HepG2 (cell line): ENCODE measurements at regions not wholly inside any gene's neighbourhood (a gene's known extent, or its start where the extent isn't known, plus 50 kb on each side); places are given as distances from the start of the nearest gene placed in this dataset.

ENCODE experiments used
- ATAC-seq: fragments of 200-7000 bp; cut with Tn5 transposase; 3 replicates; pipeline ENCODE4 v1.9.1; 2020; ENCODE audit warnings: mild to moderate bottlenecking, moderate library complexity
- BruUV-seq: library from RNA; stranded (reverse); fragments of 400-500 nt; replicated peaks from 2 replicates; lab custom pipeline; 2021; lab: Mats Ljungman, UMichigan
- CTCF ChIA-PET: fragments of 300-600 bp; formaldehyde crosslinking; extraction: SDS; loops from one replicate; lab custom pipeline; 2021; ENCODE audit warnings: low total read pairs, inconsistent platforms, low intra/inter-chr PET ratio; lab: Yijun Ruan, JAX
- POLR2A ChIA-PET: fragments of 350-600 bp; sonication (Branson Sonifier 250); formaldehyde crosslinking; loops from one replicate; lab custom pipeline; 2020; ENCODE audit warnings: antibody characterized with exemption, inconsistent platforms; lab: Yijun Ruan, JAX
- DNase-seq: peaks from one replicate; pipeline ENCODE4 v3.0.0-alpha.2; 2015; ENCODE audit warnings: low spot score
- FAIRE-seq: peaks from 3 replicates; lab custom pipeline; 2011; peaks lifted over from hg19 to GRCh38; lab: Jason Lieb, UNC
- H2AFZ ChIP-seq: one replicate; pipeline ENCODE4 v1.6.1; 2011; ENCODE audit warnings: low read length, inconsistent platforms
- H3K27ac ChIP-seq: fragments of 300-600 bp; 3 replicates; pipeline ENCODE4 v1.8.0; 2011; ENCODE audit warnings: mixed run types, mild to moderate bottlenecking, mixed read lengths, low read length, inconsistent platforms; ENCODE audit not compliant: insufficient read depth; ENCODE audit errors: extremely low read length
- H3K27me3 ChIP-seq, 2 experiments: fragments of 200-600 bp in 1 of 2; 2 replicates in 1 of 2; 3 replicates in 1 of 2; pipeline versions ENCODE4 v1.6.0 to v1.8.0; 2011; ENCODE audit warnings: low read length in 2 of 2, mild to moderate bottlenecking in 2 of 2, moderate library complexity in 2 of 2, inconsistent platforms in 1 of 2; ENCODE audit not compliant: insufficient read depth in 2 of 2, control insufficient read depth in 1 of 2
- H3K36me3 ChIP-seq, 2 experiments: fragments of 200-600 bp in 1 of 2; replicated peaks in 1 of 2; 2 replicates in 1 of 2; 3 replicates in 1 of 2; pipeline versions ENCODE4 v1.5.1 to v1.8.0; 2011; ENCODE audit warnings: low read length in 2 of 2, inconsistent platforms in 1 of 2; ENCODE audit not compliant: insufficient read depth in 2 of 2, control insufficient read depth in 1 of 2
- H3K4me1 ChIP-seq: 2 replicates; pipeline ENCODE4 v1.5.1; 2012; ENCODE audit warnings: low read length, inconsistent platforms; ENCODE audit not compliant: insufficient read depth
- H3K4me2 ChIP-seq: 2 replicates; pipeline ENCODE4 v1.6.0; 2011; ENCODE audit warnings: low read depth, low read length, inconsistent platforms
- H3K4me3 ChIP-seq, 3 experiments: fragments of 200-600 bp in 1 of 3; sonication (generic), shearing (Covaris generic) in 1 of 3; replicated peaks in 1 of 3; 2 replicates each; pipeline ENCODE4 v1.5.1; 2011 to 2016; ENCODE audit warnings: low read length in 3 of 3, inconsistent platforms in 2 of 3, low read depth in 2 of 3, mild to moderate bottlenecking in 2 of 3, control low read depth in 1 of 3, mixed read lengths in 1 of 3; ENCODE audit not compliant: insufficient read depth in 1 of 3
- H3K79me2 ChIP-seq: one replicate; pipeline ENCODE4 v1.6.1; 2011; ENCODE audit warnings: low read length, inconsistent platforms; ENCODE audit not compliant: insufficient read depth
- H3K9ac ChIP-seq: 2 replicates; pipeline ENCODE4 v1.6.0; 2011; ENCODE audit warnings: mild to moderate bottlenecking, low read depth, low read length, inconsistent platforms; ENCODE audit not compliant: insufficient read depth
- H3K9me3 ChIP-seq: 2 replicates; pipeline ENCODE4 v1.5.1; 2012; ENCODE audit warnings: mild to moderate bottlenecking, low read length
- H4K20me1 ChIP-seq: 2 replicates; pipeline ENCODE4 v1.6.0; 2011; ENCODE audit warnings: inconsistent platforms, mild to moderate bottlenecking, low read length, moderate library complexity; ENCODE audit not compliant: insufficient read depth
- MAF1 ChIP-seq: sonication (generic); formaldehyde crosslinking; IDR thresholded peaks from 2 replicates; pipeline ENCODE4 v1.5.0; 2020; ENCODE audit warnings: missing genetic modification reagents, borderline replicate concordance
- NR2F2 ChIP-seq: IDR thresholded peaks from 2 replicates; pipeline ENCODE4 v1.6.1; 2012; ENCODE audit warnings: low read depth, inconsistent platforms, borderline replicate concordance
- PAF1 ChIP-seq: IDR thresholded peaks from 2 replicates; pipeline ENCODE4 v1.6.1; 2016; ENCODE audit warnings: missing genetic modification reagents, missing compliant biosample characterization
- PRMT3 ChIP-seq: sonication (generic); formaldehyde crosslinking; IDR thresholded peaks from 2 replicates; pipeline ENCODE4 v1.8.1; 2022; ENCODE audit warnings: low read depth, mild to moderate bottlenecking, moderate library complexity, missing genetic modification reagents, borderline replicate concordance
- THRA ChIP-seq: sonication (generic); formaldehyde crosslinking; IDR thresholded peaks from 2 replicates; pipeline ENCODE4 v1.4.0; 2020; ENCODE audit warnings: missing genetic modification reagents, borderline replicate concordance
- TIGD3 ChIP-seq: sonication (generic); formaldehyde crosslinking; IDR thresholded peaks from 2 replicates; pipeline ENCODE4 v1.5.1; 2020; ENCODE audit warnings: mild to moderate bottlenecking, missing genetic modification reagents, borderline replicate concordance
- TRIM24 ChIP-seq: sonication (generic); formaldehyde crosslinking; IDR thresholded peaks from 2 replicates; pipeline ENCODE4 v1.8.0; 2022; ENCODE audit warnings: mild to moderate bottlenecking, missing genetic modification reagents
- ZHX1 ChIP-seq: sonication (generic); formaldehyde crosslinking; IDR thresholded peaks from 2 replicates; pipeline ENCODE4 v1.8.1; 2022; ENCODE audit warnings: low read depth, mild to moderate bottlenecking, missing genetic modification reagents
- ZNF124 ChIP-seq: sonication (generic); formaldehyde crosslinking; IDR thresholded peaks from 2 replicates; pipeline ENCODE4 v1.4.0; 2020; ENCODE audit warnings: missing genetic modification reagents
- ZNF556 ChIP-seq: sonication (generic); formaldehyde crosslinking; IDR thresholded peaks from 2 replicates; pipeline ENCODE4 v1.4.0; 2020; ENCODE audit warnings: mild to moderate bottlenecking, missing genetic modification reagents, borderline replicate concordance
- ZNF569 ChIP-seq: sonication (generic); formaldehyde crosslinking; IDR thresholded peaks from 2 replicates; pipeline ENCODE4 v1.5.0; 2020; ENCODE audit warnings: mild to moderate bottlenecking, missing genetic modification reagents, moderate library complexity, borderline replicate concordance
- whole genome bisulfite sequencing: methylation state at CpG from one replicate; pipeline ENCODE4 v1.1.6; 2017; ENCODE audit warnings: low lambda C conversion rate; 5-methylcytosine and 5-hydroxymethylcytosine counted together
- in situ Hi-C: cut with HindIII; loops from 2 replicates; pipeline ENCODE4 v1.10.0; 2017; ENCODE audit warnings: low pct_unique_long_range_greater_than_20kb; ENCODE audit not compliant: extremely low pct_ligation_motif_present
- intact Hi-C: fragments of 100-400 bp; cut with micrococcal nuclease; formaldehyde crosslinking; loops from one replicate; pipeline ENCODE4 v1.10.0; 2022; ENCODE audit not compliant: unreplicated experiment

GRCh38 chr6:61203966-61204496, 1082.0 kb downstream of the KHDRBS2 start (continued):
- TF ChIP-seq THRA (CRISPR knock-in tag) (no peak), ZNF569 (CRISPR knock-in tag) (no peak)

GRCh38 chr6:61200444-61200843, 1085.6 kb downstream of the KHDRBS2 start:
- H3K4me2 ChIP-seq: no peak overlapping the region
- no peak overlapping the region for H3K27ac ChIP-seq
- intact Hi-C loops: no loop called here
- no peak overlapping the region for H3K9ac ChIP-seq
- H3K36me3 ChIP-seq: no peaks in the 10 kb centered on the region
- no peaks in the 10 kb centered on the region for H3K4me1 ChIP-seq
- no peaks in the 10 kb centered on the region for H3K27me3 ChIP-seq
- H4K20me1 ChIP-seq: no peaks in the 10 kb centered on the region
- no peak overlapping the region for H2AFZ ChIP-seq
- no peak for ATAC-seq
- no peak overlapping the region for H3K4me3 ChIP-seq
- H3K9me3 ChIP-seq: peaks cover 99% of the 10 kb centered on the region
- in situ Hi-C loops: no loop called here
- POLR2A ChIA-PET: no interaction called here
- no peaks in the 10 kb centered on the region for H3K79me2 ChIP-seq
- CTCF ChIA-PET: no interaction called here
- BruUV-seq: no TSS peak
- no peak for FAIRE-seq
- WGBS: 18% methylated on average over 4 of the region's 4 CpGs
- DNase-seq: no peak
- TF ChIP-seq ZNF124 (CRISPR knock-in tag) (no peak), TRIM24 (no peak), TIGD3 (CRISPR knock-in tag) (no peak), PRMT3 (no peak), NR2F2 (no peak), PAF1 (CRISPR knock-in tag) (no peak), ZHX1 (no peak), MAF1 (no peak), ZNF556 (CRISPR knock-in tag) (no peak)
